GM18499 (cell line): ENCODE measurements at regions not wholly inside any gene's neighbourhood (a gene's known extent, or its start where the extent isn't known, plus 50 kb on each side); places are given as distances from the start of the nearest gene placed in this dataset.
"Not testable (repeated sequence)": the region's sequence is repeated elsewhere in the genome, so short reads cannot be mapped to it uniquely, and the experiment has no call there.

Experiments
- ATAC-seq: cut with Tn5 transposase; IDR thresholded peaks from one replicate; pipeline ENCODE4 v1.9.1; 2021; ENCODE audit warnings: moderate number of reproducible peaks; ENCODE audit not compliant: insufficient read depth, unreplicated experiment

DNA sequence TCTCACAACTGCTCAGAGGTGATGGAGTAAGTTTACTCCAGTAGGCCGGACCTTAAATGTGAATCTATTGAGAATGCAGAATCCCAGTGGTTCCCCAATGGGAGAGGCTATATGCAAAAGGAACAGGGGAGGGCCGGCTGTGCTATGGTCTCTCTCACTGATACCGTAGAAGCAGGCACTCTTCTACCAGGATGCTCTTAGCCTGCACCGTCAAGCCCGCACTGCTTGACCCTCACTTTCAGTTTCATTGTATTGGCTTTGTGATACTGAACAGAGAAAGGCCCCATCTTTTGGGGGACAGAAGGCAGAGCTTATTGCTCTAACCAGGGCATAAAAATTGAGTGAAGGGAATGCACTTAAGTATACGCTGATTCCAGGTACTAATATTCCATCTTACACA is 615.0 kb upstream of the RGMB start:
- ATAC-seq: no peak

DNA sequence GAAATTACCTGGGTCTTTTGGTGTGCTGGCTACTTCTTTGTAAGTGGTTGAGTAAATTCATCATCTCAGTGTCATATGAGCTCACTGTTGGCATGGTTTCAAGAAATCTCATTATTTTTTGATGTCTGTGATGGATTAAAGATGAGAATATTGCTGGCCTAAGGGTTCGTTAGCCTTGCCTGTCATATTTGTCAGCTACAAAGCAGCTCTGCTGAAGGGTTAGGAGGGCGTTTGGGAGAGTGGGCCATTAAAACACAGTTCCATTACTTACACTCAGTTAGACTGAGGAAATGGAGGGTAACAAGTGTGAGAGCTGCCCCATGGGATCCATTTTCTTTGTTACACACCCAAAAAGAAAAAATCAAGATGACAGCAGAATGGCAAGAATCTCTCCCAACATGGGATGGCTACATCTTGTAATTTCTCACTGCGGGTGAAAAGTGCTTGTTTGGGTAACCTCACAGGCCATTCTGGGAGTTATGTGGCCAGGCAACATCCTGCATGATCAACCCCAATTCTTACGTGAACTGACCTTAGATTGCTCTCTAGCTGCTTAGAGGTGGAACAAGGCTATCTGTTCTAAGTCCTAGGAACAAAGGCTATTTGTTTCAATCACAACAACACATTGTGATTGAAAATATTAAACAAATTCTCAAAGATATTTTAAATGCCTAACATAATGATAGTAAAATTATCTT is 609.5 kb upstream of the RGMB start:
- ATAC-seq: no peak

DNA sequence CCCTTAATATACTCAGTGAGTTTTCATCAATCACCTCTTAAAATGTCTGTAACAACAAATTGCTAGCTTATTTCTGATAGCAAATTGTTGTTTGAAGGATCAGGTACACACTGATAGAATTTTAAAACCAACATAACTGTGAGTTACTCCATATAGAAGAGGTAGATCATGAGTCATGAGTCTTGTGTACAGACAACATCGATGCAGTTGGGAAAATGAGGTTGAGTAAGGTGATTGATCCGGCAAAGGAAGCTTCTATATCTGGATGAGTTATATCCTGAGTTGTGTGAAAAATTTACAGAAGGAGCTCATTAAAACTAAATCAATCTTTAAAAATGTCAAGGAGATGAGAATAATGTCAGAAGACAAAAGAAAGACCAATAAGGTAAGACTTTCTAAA is 604.6 kb upstream of the RGMB start:
- ATAC-seq: no peak

DNA sequence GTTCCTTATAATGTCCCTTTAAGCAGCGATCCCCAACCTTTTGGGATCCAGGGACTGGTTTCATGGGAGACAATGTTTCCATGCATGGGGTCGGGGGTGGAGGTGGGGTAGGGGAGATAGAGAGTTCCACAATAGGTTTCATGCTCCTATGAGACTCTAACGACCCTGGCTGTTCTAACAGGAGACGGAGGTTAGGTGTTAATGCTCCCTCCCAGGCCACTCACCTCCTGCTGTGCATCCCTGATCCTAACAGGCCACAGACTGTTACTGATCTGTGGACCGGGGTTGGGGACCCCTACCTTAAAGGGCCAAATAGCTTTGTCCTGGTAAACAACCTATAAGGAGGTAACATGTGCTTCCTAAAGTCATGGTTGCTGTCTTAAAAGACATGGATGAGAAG is 602.5 kb upstream of the RGMB start:
- ATAC-seq: no peak

DNA sequence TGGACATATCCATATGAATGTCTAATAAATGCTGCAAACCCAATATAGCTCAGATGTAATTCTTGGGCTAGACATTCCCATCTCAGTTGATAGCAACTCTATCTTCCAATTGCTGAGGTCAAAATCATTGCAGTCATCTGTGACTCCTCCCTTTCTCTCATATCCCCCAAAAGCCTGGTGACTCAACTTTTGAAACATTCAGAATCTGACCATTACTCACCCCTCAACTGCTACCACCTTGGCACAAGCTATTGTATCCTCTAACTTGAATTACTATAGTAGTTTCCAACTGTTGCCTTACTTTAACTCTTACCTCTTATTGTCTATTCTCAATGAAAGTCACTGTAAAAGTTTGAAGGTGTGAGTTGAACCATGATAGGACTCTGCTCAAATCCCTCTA is 600.1 kb upstream of the RGMB start:
- ATAC-seq: no peak

DNA sequence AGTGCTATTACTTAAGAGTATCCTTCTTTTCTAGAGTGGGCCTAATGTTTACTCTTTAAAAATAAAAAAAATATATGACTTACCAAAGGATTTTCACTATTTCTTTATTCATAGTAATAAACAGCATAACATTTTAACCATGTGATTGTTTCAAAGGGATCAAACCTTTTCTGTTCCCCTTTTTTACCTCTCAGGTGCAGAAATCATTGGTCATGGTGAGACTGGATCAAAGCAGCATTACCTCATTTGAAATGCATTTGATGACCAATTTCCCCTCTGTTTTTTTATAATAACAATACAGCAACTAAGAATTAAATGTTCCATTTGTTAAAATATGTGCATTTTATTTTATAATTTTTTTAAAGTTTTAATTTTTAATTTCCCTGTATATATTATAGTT is 598.0 kb upstream of the RGMB start:
- ATAC-seq: no peak

DNA sequence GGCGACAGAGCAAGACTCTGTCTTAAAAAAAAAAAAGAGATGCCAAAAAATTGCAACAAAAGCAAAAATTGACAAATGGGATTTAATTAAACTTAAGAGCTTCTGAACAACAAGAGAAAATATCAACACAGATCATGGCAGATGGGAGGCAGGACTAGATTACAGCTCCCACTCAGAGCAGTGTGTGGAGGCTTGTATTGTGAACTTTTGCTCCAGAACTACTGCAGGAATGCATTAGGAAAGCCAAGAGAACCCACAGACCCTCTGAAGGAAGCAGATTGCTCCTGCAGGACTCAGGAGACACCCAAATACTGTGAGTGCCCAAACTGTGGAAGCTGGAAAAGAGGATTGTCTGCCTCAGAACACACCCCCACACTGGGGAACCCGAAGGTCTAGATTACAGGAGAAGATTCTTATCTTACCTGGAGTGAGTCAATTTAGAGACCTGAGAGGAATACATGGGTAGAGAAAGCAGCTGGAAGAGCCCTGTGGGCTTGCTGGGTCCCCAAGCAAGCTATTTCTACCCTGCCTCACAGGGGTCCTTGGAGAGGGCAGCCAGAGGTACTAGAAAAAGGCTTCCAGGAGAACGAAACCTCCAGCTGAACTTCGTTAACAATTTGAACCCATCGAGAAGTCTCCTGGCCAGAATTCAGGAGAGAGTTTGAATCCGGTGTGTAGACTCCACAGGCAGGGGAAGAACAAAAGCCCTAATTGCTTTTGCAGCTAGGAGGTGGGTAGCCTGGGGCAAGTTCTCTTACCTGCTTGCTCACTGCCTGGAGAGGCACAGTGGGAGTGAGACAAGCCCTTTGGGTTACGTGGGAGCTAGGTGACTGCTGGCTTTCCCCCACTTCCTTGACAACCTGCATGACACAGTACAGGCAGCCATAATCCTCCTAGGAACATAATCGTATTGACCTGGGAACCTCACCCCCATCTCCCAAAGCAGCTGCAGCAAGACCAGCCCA is 593.4 kb upstream of the RGMB start:
- ATAC-seq: no peak

DNA sequence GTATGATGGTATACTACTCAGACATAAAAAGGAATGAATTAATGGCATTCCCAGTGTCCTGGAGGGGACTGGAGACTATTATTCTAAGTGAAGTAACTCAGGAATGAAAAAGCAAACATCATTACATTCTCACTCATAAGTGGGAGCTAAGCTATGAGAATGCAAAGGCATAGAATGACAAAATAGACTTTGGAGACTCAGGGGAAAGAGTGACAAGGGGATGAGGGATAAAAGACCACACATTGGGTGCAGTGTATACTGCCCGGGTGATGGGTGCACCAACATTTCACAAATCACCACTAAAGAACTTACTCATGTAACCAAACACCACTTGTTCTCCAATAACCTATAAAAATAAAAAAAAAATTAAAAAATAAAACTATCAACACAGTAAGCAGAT is 587.3 kb upstream of the RGMB start:
- no peak for ATAC-seq

DNA sequence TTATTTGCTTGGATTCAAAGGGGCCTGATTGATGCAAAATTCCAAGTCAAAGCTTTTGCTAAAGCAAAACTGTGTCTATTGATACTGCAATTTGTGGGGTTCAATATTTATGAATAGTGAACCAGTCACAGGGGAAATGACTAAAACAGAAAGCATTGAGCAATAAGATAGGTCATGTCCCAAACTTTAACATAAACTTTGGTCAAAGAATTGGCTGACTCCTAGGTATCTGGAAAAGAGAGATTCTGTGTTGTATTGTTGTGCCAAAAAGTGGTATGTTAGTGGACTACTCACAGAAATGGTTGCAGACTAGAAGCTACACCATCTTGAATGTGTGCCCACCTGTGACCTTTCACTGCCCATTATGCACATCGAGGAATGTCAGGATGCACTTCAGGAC is 585.5 kb upstream of the RGMB start:
- no peak for ATAC-seq

DNA sequence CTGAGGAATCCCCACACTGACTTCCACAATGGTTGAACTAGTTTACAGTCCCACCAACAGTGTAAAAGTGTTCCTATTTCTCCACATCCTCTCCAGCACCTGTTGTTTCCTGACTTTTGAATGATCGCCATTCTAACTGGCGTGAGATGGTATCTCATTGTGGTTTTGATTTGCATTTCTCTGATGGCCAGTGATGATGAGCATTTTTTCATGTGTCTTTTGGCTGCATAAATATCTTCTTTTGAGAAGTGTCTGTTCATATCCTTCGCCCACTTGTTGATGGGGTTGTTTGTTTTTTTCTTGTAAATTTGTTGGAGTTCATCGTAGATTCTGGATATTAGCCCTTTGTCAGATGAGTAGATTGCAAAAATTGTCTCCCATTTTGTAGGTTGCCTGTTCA is 583.1 kb upstream of the RGMB start:
- ATAC-seq: not testable (repeated sequence)

DNA sequence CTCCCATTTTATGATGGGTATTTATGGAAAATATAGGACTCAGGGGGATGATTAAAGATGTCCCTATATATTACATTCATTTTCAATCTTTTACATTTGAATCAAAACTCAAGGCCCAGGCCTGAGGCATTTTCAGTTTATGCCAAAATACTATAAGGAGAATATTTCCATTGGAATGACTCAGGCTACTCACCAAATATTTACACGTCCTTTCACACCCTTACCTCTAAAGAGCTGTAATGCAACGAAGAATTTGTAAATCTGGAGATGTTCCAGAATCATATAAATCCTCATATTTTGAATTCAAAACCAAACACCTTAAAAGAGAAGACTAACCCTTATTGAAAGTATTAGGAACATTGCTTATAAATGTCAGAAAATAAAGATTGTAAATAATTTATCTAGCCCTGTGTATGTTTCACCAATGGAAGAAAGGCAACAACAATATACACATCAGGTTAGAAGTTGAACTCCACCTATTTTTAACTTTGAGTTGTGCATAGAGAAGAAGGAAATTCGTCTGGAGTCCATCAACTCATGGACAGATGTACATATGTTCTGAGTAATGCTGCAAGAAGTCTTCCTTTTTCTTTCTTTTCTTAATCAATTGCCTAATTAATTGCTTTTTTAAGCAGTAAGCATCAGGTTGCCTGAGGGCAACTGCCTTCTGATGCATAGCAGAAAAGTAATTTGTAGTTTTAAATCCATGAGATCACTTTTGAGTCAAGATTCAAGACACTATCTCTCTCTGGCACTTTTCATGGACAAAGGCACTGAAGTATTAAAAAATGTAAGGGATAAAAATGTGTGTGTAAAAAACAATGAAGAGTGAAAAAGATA is 579.3 kb upstream of the RGMB start:
- no peak for ATAC-seq

DNA sequence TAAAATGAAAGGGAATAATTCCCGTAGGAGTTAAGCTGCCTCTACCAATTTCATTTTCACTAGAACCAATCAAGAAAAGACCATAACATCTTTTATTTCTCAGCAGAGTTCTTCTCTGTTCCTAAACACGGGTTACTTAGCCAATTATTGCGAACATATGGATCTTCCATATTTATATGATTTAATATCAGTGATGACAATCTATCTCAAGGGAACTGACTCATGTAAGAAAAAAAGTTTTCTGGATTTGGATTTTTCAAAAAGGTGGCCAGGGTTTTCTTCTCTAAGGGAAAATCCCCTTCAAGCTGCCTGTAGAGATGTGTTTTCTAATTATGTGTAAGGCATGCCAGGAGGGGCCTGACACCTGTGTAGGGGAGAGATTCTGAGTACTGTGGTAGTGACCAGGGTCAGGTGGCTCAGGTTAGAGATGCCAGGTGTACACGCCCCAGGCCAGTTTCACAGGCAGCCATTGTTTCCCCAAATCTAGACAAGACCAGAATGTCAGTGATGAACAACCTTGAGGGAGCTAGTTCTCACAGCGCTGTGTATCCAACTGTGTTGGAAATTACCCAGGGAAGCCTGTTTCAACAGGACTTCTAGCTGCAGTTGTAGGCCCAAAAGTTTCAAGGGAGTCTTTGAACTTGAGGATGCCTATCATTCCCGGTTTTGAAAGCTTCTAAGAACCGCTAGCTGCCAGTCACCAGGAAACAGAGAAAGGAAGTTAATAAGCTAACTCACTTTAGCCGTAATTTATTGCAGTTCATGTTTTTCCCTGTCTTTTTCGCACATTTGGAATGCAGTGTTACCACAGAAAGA is 572.5 kb upstream of the RGMB start:
- no peak for ATAC-seq

DNA sequence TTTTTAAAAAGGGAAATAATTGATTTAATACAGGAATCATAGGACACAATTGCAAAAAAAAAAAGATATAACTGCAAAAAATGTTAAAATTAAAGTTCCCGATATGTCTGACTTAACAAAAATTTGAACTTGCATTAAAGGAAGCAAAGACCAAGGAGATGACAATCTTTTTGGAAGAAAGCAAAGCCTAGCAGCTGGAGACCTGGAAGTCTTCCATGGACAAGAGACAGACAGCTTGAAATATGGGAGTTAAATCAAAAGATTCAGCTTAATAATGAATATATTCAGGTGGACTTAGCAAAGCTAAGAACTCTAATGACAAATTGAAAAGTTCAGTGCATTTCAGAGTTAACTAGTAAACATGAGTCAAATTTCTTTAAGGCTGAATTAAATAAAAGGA is 568.7 kb upstream of the RGMB start:
- no peak for ATAC-seq

DNA sequence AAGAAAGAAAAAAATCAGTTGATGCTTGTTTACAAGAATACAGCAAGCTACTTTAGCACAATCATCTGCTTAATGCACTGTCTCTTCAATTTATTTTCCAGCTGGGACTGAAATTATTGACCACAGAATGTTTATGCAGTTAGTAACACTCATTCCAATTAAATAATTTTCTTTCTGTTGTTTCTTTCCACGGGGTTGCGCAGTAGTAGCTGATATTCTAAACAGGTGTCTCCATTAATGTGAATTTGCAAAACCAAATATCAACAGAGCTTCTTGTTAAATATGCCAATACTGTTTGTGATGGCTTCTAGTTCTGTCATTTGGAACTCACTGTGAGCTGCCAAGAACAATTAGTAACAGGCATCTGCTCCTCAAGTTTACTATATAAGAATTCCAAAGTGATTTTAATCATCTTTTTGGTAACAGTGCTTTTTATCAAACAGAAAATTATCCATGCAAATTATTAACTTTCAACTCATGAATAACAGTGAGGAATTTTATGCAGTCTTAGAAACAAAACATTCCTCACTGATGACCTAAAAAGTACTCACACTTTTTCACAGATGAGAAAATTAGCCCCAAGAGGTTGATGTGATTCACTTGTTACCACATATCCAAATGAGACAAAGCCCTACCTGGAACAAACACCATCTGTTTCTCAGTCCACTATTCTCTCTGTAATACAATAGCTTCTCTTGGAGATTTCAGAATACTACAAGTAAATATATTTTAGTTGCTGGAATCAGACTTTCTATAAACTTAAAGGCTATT is 567.6 kb upstream of the RGMB start:
- ATAC-seq: no peak

DNA sequence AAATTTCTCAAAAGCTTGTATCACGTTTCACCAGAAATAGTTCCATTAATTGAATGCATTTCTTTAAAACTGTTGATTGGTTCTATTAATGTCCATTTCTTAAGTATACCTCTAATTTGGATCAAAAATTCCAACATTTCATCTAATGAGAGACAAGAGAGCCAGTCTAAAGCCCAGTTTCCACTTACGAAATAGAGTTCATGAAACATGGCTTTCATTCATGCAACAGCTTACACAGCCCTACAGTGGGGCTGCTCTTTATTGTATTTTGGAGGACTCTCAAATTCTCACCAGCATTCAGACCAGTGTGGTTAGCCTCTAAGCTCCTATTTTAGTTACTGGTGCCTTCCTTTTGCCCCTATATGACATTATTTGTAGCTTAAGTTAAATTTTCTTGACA is 566.9 kb upstream of the RGMB start:
- ATAC-seq: no peak

DNA sequence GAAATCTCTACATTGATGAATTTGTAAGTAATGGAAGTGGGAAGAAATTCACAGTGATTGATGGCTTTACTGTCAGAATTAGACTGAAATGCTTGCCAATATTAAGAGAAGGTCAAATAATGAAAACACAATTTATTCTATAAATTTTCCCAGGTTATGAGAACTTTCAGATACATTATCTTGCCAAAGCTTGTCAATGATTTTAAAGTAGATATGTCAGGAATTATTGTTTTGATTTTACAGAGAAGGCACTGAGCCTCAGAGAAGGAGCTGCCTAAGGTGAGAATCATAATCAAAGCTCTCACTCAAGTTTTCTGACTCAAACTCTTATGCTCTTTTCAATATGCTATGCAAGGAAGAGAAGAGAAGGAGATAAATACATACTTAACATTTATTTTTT is 564.0 kb upstream of the RGMB start:
- ATAC-seq: no peak

DNA sequence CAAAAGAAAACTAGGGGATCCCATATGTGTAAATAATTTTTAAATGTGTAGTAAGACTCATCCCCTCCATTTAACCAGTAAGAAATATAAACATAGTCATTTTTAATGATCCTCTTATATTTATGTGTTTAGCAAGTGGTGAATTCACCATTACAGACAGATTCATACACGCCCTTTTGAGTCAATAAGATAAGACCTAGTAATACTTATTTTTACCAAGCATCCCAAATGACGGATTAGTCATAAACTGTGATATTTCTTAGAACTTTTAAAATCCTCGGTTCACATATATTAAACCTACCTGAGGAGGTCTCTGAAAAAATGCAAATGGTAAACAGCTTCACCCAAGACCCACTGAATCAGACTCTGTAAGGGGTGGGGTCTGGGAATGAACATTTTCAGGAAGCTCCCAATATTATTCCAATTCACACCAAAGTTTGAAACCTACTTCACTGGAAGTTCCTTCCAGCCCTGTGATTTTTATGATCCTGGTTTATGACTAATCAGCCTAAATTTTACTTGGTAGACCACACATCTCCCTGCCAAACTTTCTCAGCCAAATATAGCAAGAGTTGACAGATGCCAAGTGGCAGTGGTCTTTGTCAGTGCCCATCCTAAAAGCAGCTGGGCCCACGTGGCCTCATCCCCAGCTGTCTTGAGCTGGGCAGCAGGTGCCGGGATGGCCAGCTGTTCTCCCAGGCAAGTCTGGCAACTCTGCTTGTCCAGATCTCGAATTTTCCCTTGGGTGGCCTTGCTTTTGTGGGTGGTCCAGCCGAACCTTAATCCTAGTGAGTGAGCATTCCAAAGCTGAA is 559.0 kb upstream of the RGMB start:
- no peak for ATAC-seq

DNA sequence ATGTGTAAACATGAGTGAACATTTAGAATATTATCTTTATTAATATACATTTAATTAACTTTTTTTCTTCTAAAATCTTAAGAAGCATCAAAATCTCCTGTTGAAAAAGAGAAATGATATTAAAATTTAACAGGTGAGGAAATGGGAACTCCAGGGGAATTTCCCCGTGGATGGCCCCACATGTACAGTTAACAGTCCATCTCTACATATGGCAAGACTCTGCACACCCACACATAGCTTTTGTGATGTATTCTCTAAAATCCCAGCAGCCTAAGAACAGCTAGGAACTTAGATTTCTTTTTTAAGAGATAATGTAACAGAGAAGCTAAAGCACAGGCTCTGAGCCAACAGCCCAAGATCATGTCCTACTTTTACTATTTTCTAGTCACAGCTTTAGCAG is 556.3 kb upstream of the RGMB start:
- ATAC-seq: no peak

DNA sequence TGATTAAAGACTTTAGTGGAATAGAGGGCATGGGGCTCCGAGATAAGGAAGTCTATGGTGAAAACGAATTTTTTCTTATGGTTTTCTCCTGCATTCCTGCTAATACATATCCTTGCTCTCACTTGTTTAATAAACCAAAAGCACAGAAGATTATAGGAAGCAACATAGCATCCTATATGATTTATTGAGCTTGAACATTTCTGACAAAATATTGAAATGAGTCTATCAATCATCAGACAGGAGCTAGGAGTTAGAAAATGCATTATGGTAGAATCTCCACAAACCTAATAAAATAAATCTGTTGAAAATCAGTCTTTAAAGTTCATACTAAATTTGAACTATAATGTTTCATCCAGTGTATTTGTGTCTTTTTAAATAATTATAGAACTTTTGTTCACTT is 554.6 kb upstream of the RGMB start:
- no peak for ATAC-seq
